ENCODE measurements at regions not wholly inside any gene's neighbourhood (a gene's known extent, or its start where the extent isn't known, plus 50 kb on each side); places are given as distances from the start of the nearest gene placed in this dataset.

- H3K4me1 ChIP-seq: no peaks in the 10 kb centered on the region
- H3K36me3 ChIP-seq: no peaks in the 10 kb centered on the region
- H4K20me1 ChIP-seq: no peaks in the 10 kb centered on the region
- H3K4me2 ChIP-seq: no peak overlapping the region
- TF ChIP-seq Cebpa-rat (IDR thresholded peaks at IDR 0.05): no peak
- no peak overlapping the region for H3K9ac ChIP-seq
- no peaks in the 10 kb centered on the region for H3K27me3 ChIP-seq
- no peak overlapping the region for H3K27ac ChIP-seq
- H3K9me3 ChIP-seq: peaks cover 36% of the 10 kb centered on the region
- H3K4me3 ChIP-seq: no peak overlapping the region
Measured at GRCh38 chr6:40185486-40185885, 251.2 kb upstream of the MOCS1 start.

DNA sequence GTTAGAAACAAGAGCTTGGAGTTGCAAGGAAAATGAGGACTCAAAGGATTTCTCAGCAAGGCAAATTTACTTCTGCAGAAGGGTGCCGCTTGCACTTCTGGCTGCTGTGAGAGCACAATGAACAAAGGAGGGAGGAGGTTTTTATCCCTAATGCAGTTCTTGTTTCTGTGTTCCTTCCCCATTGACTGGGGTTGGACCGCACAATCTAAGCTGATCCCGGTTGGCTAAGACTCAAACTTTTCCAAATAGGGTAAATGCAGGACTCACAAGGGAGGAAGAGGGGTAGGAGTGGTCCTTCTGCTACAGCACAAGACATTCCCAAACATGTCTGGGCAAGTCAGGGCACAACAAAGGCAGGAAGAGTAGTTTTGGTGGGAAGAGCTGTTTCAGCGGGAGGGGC, 249.6 kb upstream of the MOCS1 start:
- no peaks in the 10 kb centered on the region for H3K4me1 ChIP-seq
- no peak for TF ChIP-seq Cebpa-rat (IDR thresholded peaks at IDR 0.05)
- no peaks in the 10 kb centered on the region for H3K27me3 ChIP-seq
- H3K4me2 ChIP-seq: no peak overlapping the region
- H3K27ac ChIP-seq: no peak overlapping the region
- no peak overlapping the region for H3K4me3 ChIP-seq
- H3K9ac ChIP-seq: no peak overlapping the region
- H3K9me3 ChIP-seq: peaks cover 36% of the 10 kb centered on the region
- H3K36me3 ChIP-seq: no peaks in the 10 kb centered on the region
- no peaks in the 10 kb centered on the region for H4K20me1 ChIP-seq

DNA sequence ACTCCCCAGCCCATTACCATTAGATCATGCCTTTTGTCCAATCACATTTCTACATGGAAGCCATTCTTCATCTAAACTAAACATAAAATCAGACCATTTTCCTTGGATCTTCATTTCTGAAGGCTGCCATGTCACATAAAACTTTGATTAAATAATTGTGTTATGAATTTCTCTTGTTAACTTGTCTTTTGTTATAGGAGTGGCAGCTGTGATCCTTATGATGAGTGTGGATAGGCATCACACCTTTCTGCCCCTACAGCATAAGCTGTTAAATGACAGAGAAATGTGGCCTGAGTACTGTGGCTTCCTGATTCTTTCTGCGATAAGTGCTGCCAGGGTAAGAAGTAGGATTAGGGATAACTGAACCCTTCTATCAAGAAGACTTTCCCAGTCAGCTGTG, 247.1 kb upstream of the MOCS1 start:
- H3K9me3 ChIP-seq: peaks cover 36% of the 10 kb centered on the region
- H3K9ac ChIP-seq: no peak overlapping the region
- no peaks in the 10 kb centered on the region for H4K20me1 ChIP-seq
- TF ChIP-seq Cebpa-rat (IDR thresholded peaks at IDR 0.05): no peak
- no peak overlapping the region for H3K27ac ChIP-seq
- no peaks in the 10 kb centered on the region for H3K27me3 ChIP-seq
- no peak overlapping the region for H3K4me3 ChIP-seq
- no peaks in the 10 kb centered on the region for H3K4me1 ChIP-seq
- H3K36me3 ChIP-seq: no peaks in the 10 kb centered on the region
- H3K4me2 ChIP-seq: no peak overlapping the region

DNA sequence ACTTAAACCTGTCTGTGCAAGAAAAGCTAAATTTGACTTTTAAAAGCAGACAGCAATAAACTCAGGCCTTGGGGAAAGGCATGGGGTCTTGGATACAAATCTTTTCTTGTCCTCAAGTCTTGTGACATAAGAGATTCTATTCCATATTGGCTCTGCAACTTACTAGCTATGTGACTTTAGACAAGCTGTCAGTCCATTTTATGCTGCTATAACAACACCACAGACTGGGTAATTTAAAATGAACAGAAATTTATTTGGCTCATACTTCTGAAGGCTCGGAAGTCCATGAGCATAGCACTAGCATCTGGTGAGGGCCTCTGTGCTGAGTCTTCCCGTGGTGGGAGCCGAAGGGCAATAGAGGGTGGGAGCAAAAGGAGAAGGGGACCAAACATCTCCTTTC, 246.0 kb upstream of the MOCS1 start:
- H3K4me2 ChIP-seq: no peak overlapping the region
- no peaks in the 10 kb centered on the region for H3K27me3 ChIP-seq
- no peak for TF ChIP-seq Cebpa-rat (IDR thresholded peaks at IDR 0.05)
- no peak overlapping the region for H3K9ac ChIP-seq
- H3K27ac ChIP-seq: no peak overlapping the region
- H3K9me3 ChIP-seq: peaks cover 28% of the 10 kb centered on the region
- no peaks in the 10 kb centered on the region for H4K20me1 ChIP-seq
- no peaks in the 10 kb centered on the region for H3K36me3 ChIP-seq
- no peaks in the 10 kb centered on the region for H3K4me1 ChIP-seq
- H3K4me3 ChIP-seq: no peak overlapping the region

DNA sequence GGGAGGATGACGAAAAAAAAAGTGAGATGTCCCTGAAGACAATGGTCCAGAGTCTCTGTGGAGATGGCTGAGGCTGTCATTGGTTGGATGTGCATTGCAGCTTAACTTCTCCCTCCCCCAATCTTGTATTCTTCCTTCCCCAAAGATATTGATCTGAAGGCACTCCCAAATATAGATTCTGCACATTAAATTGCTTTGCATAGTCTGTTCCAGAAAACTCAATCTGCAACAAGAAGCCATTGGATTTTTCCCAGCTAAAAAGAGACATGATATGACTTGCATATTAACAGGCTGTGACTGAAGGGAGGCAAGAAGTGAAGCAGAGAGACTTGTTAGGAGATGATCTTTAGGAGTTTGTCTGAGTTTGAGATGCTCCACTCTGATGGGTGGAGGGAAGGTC, 245.2 kb upstream of the MOCS1 start:
- Histone ChIP-seq H3K4me2 (no peak overlapping the region), H3K27me3 (no peaks in the 10 kb centered on the region), H3K27ac (no peak overlapping the region), H3K4me1 (no peaks in the 10 kb centered on the region), H3K9ac (no peak overlapping the region), H4K20me1 (no peaks in the 10 kb centered on the region), H3K36me3 (no peaks in the 10 kb centered on the region), H3K9me3 (peaks cover 22% of the 10 kb centered on the region), H3K4me3 (no peak overlapping the region)
- no peak for TF ChIP-seq Cebpa-rat (IDR thresholded peaks at IDR 0.05)

GRCh38 chr6:40177598-40177997, 243.3 kb upstream of the MOCS1 start:
- H3K4me2 ChIP-seq: no peak overlapping the region
- no peaks in the 10 kb centered on the region for H3K36me3 ChIP-seq
- H3K27ac ChIP-seq: no peak overlapping the region
- no peak overlapping the region for H3K4me3 ChIP-seq
- no peaks in the 10 kb centered on the region for H3K27me3 ChIP-seq
- TF ChIP-seq Cebpa-rat (IDR thresholded peaks at IDR 0.05): no peak
- peaks cover 4% of the 10 kb centered on the region; the same call in 1 of the 2 replicates for H3K9me3 ChIP-seq
- H3K4me1 ChIP-seq: no peaks in the 10 kb centered on the region
- H3K9ac ChIP-seq: no peak overlapping the region
- no peaks in the 10 kb centered on the region for H4K20me1 ChIP-seq

- H3K4me1 ChIP-seq: no peaks in the 10 kb centered on the region
- H3K27me3 ChIP-seq: no peaks in the 10 kb centered on the region
- H3K9ac ChIP-seq: no peak overlapping the region
- no peak for TF ChIP-seq Cebpa-rat (IDR thresholded peaks at IDR 0.05)
- no peaks in the 10 kb centered on the region for H3K9me3 ChIP-seq
- H3K4me3 ChIP-seq: no peak overlapping the region
- no peaks in the 10 kb centered on the region for H3K36me3 ChIP-seq
- H3K27ac ChIP-seq: no peak overlapping the region
- H4K20me1 ChIP-seq: no peaks in the 10 kb centered on the region
- no peak overlapping the region for H3K4me2 ChIP-seq
Measured at GRCh38 chr6:40176152-40176551, 241.9 kb upstream of the MOCS1 start.

GRCh38 chr6:40172272-40172671, 238.0 kb upstream of the MOCS1 start:
- H3K36me3 ChIP-seq: no peaks in the 10 kb centered on the region
- H3K9me3 ChIP-seq: no peaks in the 10 kb centered on the region
- H3K9ac ChIP-seq: no peak overlapping the region
- TF ChIP-seq Cebpa-rat (IDR thresholded peaks at IDR 0.05): no peak
- H3K4me2 ChIP-seq: no peak overlapping the region
- H3K4me3 ChIP-seq: no peak overlapping the region
- no peaks in the 10 kb centered on the region for H4K20me1 ChIP-seq
- no peaks in the 10 kb centered on the region for H3K4me1 ChIP-seq
- H3K27ac ChIP-seq: no peak overlapping the region
- no peaks in the 10 kb centered on the region for H3K27me3 ChIP-seq

- Histone ChIP-seq H3K4me3 (no peak overlapping the region), H3K9ac (no peak overlapping the region), H4K20me1 (no peaks in the 10 kb centered on the region), H3K27ac (no peak overlapping the region), H3K4me1 (no peaks in the 10 kb centered on the region), H3K27me3 (no peaks in the 10 kb centered on the region), H3K4me2 (no peak overlapping the region), H3K9me3 (no peaks in the 10 kb centered on the region), H3K36me3 (no peaks in the 10 kb centered on the region)
- no peak for TF ChIP-seq Cebpa-rat (IDR thresholded peaks at IDR 0.05)
Measured at GRCh38 chr6:40171343-40171742, 237.1 kb upstream of the MOCS1 start.

DNA sequence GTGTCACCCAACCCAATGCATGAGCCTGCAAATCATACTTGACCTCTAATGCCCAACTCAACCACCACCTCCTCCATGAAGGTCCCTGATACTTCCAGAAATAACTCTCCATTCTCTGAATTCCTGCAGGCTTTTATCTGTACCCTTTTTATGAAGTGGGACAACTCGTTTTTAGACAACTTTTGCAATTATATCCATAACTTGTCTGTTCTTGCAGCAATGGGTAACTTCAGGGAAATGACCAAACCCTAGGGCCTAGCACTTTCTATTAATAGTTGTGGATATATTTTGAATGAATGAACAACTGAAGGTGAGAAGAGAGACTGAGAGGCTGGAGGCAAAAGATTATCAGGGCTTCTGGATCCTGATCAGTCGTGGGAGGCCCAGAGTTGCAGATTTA, 236.6 kb upstream of the MOCS1 start:
- H3K27ac ChIP-seq: no peak overlapping the region
- H3K9me3 ChIP-seq: no peaks in the 10 kb centered on the region
- H3K4me2 ChIP-seq: no peak overlapping the region
- no peaks in the 10 kb centered on the region for H3K36me3 ChIP-seq
- H3K27me3 ChIP-seq: no peaks in the 10 kb centered on the region
- no peaks in the 10 kb centered on the region for H4K20me1 ChIP-seq
- H3K4me3 ChIP-seq: no peak overlapping the region
- H3K9ac ChIP-seq: no peak overlapping the region
- TF ChIP-seq Cebpa-rat (IDR thresholded peaks at IDR 0.05): no peak
- H3K4me1 ChIP-seq: no peaks in the 10 kb centered on the region

DNA sequence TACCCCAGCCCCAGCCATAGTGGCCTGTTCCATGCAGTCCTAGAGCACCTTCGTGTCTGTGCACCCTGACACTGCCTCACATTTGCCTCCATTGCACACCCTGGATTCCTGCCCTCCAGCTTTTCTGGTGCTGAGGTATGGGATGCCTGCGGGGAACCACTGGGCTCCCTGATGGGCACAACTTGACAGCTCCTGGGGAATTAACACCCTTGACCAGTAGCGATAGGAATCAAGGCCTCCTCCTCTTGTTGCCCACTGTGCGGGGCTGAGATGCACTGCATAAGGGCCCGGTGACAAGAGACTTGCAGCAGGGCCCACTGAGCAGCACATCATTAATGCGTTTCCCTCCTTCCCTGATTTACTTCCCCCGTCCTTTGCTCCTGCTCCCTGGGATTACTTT, 235.6 kb upstream of the MOCS1 start:
- Histone ChIP-seq H3K27ac (no peak overlapping the region), H4K20me1 (no peaks in the 10 kb centered on the region), H3K9me3 (no peaks in the 10 kb centered on the region; the same call in 1 of the 2 replicates), H3K9ac (no peak overlapping the region), H3K4me1 (no peaks in the 10 kb centered on the region), H3K36me3 (no peaks in the 10 kb centered on the region), H3K4me2 (no peak overlapping the region), H3K4me3 (no peak overlapping the region), H3K27me3 (no peaks in the 10 kb centered on the region)
- TF ChIP-seq Cebpa-rat (IDR thresholded peaks at IDR 0.05): no peak

All from BLaER1 (cell line).